K562 (cell line): ENCODE measurements at regions not wholly inside any gene's neighbourhood (a gene's known extent, or its start where the extent isn't known, plus 50 kb on each side); places are given as distances from the start of the nearest gene placed in this dataset.

Experiments
- ATAC-seq: fragments of 200-7000 bp; cut with Tn5 transposase; 3 replicates; pipeline ENCODE4 v1.9.1; 2020; ENCODE audit warnings: moderate library complexity
- BruUV-seq: library from RNA; stranded (reverse); fragments of 400-500 nt; replicated peaks from 2 replicates; lab custom pipeline; 2021; lab: Mats Ljungman, UMichigan
- CTCF ChIA-PET: fragments of 300-600 bp; formaldehyde crosslinking; extraction: SDS; loops from one replicate; lab custom pipeline; 2021; ENCODE audit warnings: low intra/inter-chr PET ratio; lab: Yijun Ruan, JAX
- POLR2A ChIA-PET: fragments of 300-600, 350-650 bp; sonication (Branson Sonifier 250); formaldehyde crosslinking; extraction: SDS; loops from one replicate; lab custom pipeline; 2021; ENCODE audit warnings: antibody characterized with exemption, inconsistent platforms; lab: Yijun Ruan, JAX
- DNase-seq, 4 experiments: peaks; one replicate each; pipeline versions ENCODE4 v3.0.0 to v3.0.0-alpha.2; 2011 to 2018; ENCODE audit warnings: low spot score in 3 of 4, mixed read lengths in 3 of 4; ENCODE audit errors: extremely low read depth in 1 of 4
- FAIRE-seq: peaks from 2 replicates; lab custom pipeline; 2011; peaks lifted over from hg19 to GRCh38; lab: Jason Lieb, UNC
- H2AFZ ChIP-seq: 2 replicates; pipeline ENCODE4 v1.6.0; 2011; ENCODE audit warnings: low read depth, low read length, control low read depth, inconsistent platforms
- H3K27ac ChIP-seq: fragments of 200-600 bp; 3 replicates; pipeline ENCODE4 v1.8.0; 2011; ENCODE audit warnings: low read depth, mild to moderate bottlenecking, control low read depth, inconsistent platforms, low read length, moderate library complexity, mixed read lengths; ENCODE audit errors: extremely low read depth
- H3K27me3 ChIP-seq, 2 experiments: fragments of 300-600 bp in 1 of 2; 2 replicates in 1 of 2; 3 replicates in 1 of 2; pipeline versions ENCODE4 v1.6.0 to v1.8.0; 2011; ENCODE audit warnings: inconsistent platforms in 2 of 2, low read length in 2 of 2, mild to moderate bottlenecking in 1 of 2, mixed read lengths in 1 of 2, moderate library complexity in 1 of 2; ENCODE audit not compliant: control insufficient read depth in 2 of 2, insufficient read depth in 2 of 2
- H3K36me3 ChIP-seq: fragments of 300-600 bp; 3 replicates; pipeline ENCODE4 v1.8.0; 2011; ENCODE audit warnings: mild to moderate bottlenecking, low read length, inconsistent platforms; ENCODE audit not compliant: control insufficient read depth, insufficient read depth
- H3K4me1 ChIP-seq, 2 experiments: fragments of 200-600 bp in 1 of 2; replicated peaks in 1 of 2; 2 replicates in 1 of 2; 3 replicates in 1 of 2; pipeline versions ENCODE4 v1.5.1 to v1.8.0; 2011; ENCODE audit warnings: inconsistent platforms in 2 of 2, low read length in 2 of 2, mild to moderate bottlenecking in 1 of 2, mixed read lengths in 1 of 2, moderate library complexity in 1 of 2; ENCODE audit not compliant: control insufficient read depth in 2 of 2, insufficient read depth in 2 of 2
- H3K4me2 ChIP-seq: 2 replicates; pipeline ENCODE4 v1.6.1; 2011; ENCODE audit warnings: low read length, control low read depth, inconsistent platforms, mixed read lengths; ENCODE audit not compliant: insufficient read depth
- H3K4me3 ChIP-seq: fragments of 200-600 bp; sonication (generic), shearing (Covaris generic); 2 replicates; pipeline ENCODE4 v1.5.1; 2016; ENCODE audit warnings: control low read depth, inconsistent platforms
- H3K79me2 ChIP-seq: fragments of 200-600 bp; 3 replicates; pipeline ENCODE4 v1.8.0; 2011; ENCODE audit warnings: low read length, inconsistent platforms; ENCODE audit not compliant: control insufficient read depth, insufficient read depth
- H3K9ac ChIP-seq, 2 experiments: 2 replicates each; pipeline versions ENCODE4 v1.6.0 to v1.6.1; 2011; ENCODE audit warnings: low read depth in 2 of 2, low read length in 2 of 2, control low read depth in 1 of 2, inconsistent platforms in 1 of 2, mild to moderate bottlenecking in 1 of 2, mixed read lengths in 1 of 2; ENCODE audit not compliant: insufficient read depth in 1 of 2
- H3K9me1 ChIP-seq: one replicate; pipeline ENCODE4 v1.6.0; 2011; ENCODE audit warnings: inconsistent platforms, mild to moderate bottlenecking, low read length, moderate library complexity; ENCODE audit not compliant: control insufficient read depth, insufficient read depth
- H3K9me3 ChIP-seq: replicated peaks from 2 replicates; pipeline ENCODE4 v1.5.1; 2011; ENCODE audit warnings: low read depth, low read length, inconsistent platforms; ENCODE audit not compliant: control insufficient read depth, insufficient read depth
- H4K20me1 ChIP-seq: replicated peaks from 2 replicates; pipeline ENCODE4 v1.6.1; 2011; ENCODE audit warnings: low read length, inconsistent platforms, mixed read lengths; ENCODE audit not compliant: control insufficient read depth, insufficient read depth
- BHLHE40 ChIP-seq: IDR thresholded peaks from 2 replicates; pipeline ENCODE4 v1.6.1; 2011; ENCODE audit warnings: low read length, improper control_type of control experiment
- CGGBP1 ChIP-seq: fragments of 250-450 bp; sonication (Bioruptor Pico); IDR thresholded peaks from 2 replicates; pipeline ENCODE4 v1.9.0; 2021; ENCODE audit warnings: mild to moderate bottlenecking
- KDM5B ChIP-seq: fragments of 200-600 bp; sonication (generic); IDR thresholded peaks from 2 replicates; pipeline ENCODE4 v1.6.1; 2012; ENCODE audit warnings: low read depth, mild to moderate bottlenecking, moderate library complexity, low read length, control low read depth, inconsistent platforms; ENCODE audit not compliant: insufficient replicate concordance
- MTA2 ChIP-seq: fragments of 450-650 bp; IDR thresholded peaks from 2 replicates; pipeline ENCODE4 v1.6.1; 2016; ENCODE audit warnings: low read depth
- POLR2AphosphoS2 ChIP-seq: IDR thresholded peaks from 2 replicates; pipeline ENCODE4 v1.6.1; 2012; ENCODE audit warnings: low read length, improper control_type of control experiment
- SFPQ ChIP-seq: fragments of 200-400 bp; formaldehyde crosslinking; IDR thresholded peaks from 2 replicates; pipeline ENCODE4 v1.6.1; 2017; ENCODE audit warnings: mild to moderate bottlenecking, low read depth, low read length, moderate library complexity
- SIN3A ChIP-seq, 2 experiments: fragments of 150-350 bp in 1 of 2; IDR thresholded peaks; 2 replicates each; pipeline ENCODE4 v1.6.1; 2011 to 2016; ENCODE audit warnings: borderline replicate concordance in 2 of 2, low read depth in 2 of 2, low read length in 2 of 2, mild to moderate bottlenecking in 2 of 2, moderate library complexity in 2 of 2; ENCODE audit not compliant: control insufficient read depth in 1 of 2
- TOE1 ChIP-seq, 2 experiments: fragments of 450-650 bp in 1 of 2; sonication (generic) in 1 of 2; formaldehyde crosslinking in 1 of 2; IDR thresholded peaks; 2 replicates each; pipeline versions ENCODE4 v1.7.1 to v1.8.0; 2016 to 2022; ENCODE audit warnings: borderline replicate concordance in 2 of 2, mild to moderate bottlenecking in 2 of 2, antibody characterized with exemption in 1 of 2, inconsistent platforms in 1 of 2, low read depth in 1 of 2, missing genetic modification reagents in 1 of 2, moderate library complexity in 1 of 2
- ZNF586 ChIP-seq: fragments of 450-650 bp; formaldehyde crosslinking; conservative IDR thresholded peaks from 2 replicates; pipeline ENCODE4 v1.4.0; 2020; ENCODE audit warnings: mild to moderate bottlenecking, moderate library complexity
- ZNF696 ChIP-seq: fragments of 250-450 bp; sonication (Bioruptor Pico); conservative IDR thresholded peaks from 2 replicates; pipeline ENCODE4 v1.4.0; 2020; ENCODE audit warnings: mild to moderate bottlenecking, moderate library complexity
- WGBS: fragments of 100-300 bp; shearing (Covaris generic); methylation state at CpG from one replicate; pipeline ENCODE4 v1.1.6; 2016; ENCODE audit warnings: low coverage, mixed read lengths; ENCODE audit not compliant: insufficient coverage; ENCODE audit errors: missing lambda C conversion rate; 5-methylcytosine and 5-hydroxymethylcytosine counted together
- in situ Hi-C: fragments of 300-500 bp; cut with MboI; formaldehyde crosslinking; loops from 4 replicates; pipeline ENCODE4 v1.15.0; 2018; ENCODE audit warnings: inconsistent platforms, mixed read lengths
- intact Hi-C: fragments of 100-400 bp; cut with micrococcal nuclease; formaldehyde crosslinking; loops from 2 replicates; pipeline ENCODE4 v1.14.2; 2022
- TF ChIP-seq, protein P1 (sequence below): fragments of 450-650 bp; IDR thresholded peaks from 2 replicates; pipeline ENCODE4 v1.6.1; 2017; ENCODE audit warnings: antibody characterized with exemption, mild to moderate bottlenecking

DNA sequence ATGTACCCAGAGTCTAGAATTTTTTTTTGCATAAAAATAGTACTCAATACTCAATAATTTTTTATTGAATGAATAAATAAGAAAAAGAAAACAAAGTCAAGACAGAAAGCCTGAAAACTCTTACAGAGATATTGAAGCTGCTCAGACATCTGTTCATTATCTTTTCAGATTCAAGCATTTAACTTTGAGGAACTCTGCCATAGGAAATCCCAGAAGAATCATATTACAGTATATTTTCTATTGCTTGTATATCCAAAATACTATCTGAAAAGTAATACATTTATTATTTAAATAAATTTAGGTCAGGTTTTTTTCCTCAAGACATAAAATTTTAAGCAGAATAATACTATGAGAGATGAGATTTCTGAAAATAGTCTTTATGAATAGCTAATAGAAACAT, 755.9 kb upstream of the ADGRL4 start (continued):
- TF ChIP-seq TOE1 (IDR thresholded peaks at IDR 0.05; ENCODE audit: borderline replicate concordance) (no peak), TOE1 (CRISPR knock-in tag; IDR thresholded peaks at IDR 0.05; ENCODE audit: borderline replicate concordance, low read depth) (no peak), BHLHE40 (no peak), SIN3A (IDR thresholded peaks at IDR 0.05; ENCODE audit: borderline replicate concordance in 2 of 2, control insufficient read depth in 1 of 2, low read depth in 2 of 2, low read length in 2 of 2) (no peak)

- intact Hi-C loops, result no loop called here
- Histone ChIP-seq H3K9me1 (no peaks in the 10 kb centered on the region), H3K9ac (no peak overlapping the region), H2AFZ (no peak overlapping the region), H3K36me3 (no peaks in the 10 kb centered on the region), H3K27ac (no peak overlapping the region), H3K4me1 (no peaks in the 10 kb centered on the region), H3K9me3 (no peaks in the 10 kb centered on the region), H3K79me2 (no peaks in the 10 kb centered on the region)
- FAIRE-seq, result no peak
- in situ Hi-C loops, result no loop called here
- 0% methylated on average over 1 of the region's 1 CpG for WGBS
- POLR2A ChIA-PET, result no interaction called here
- no peak for ATAC-seq
- TF ChIP-seq, protein P1, sequence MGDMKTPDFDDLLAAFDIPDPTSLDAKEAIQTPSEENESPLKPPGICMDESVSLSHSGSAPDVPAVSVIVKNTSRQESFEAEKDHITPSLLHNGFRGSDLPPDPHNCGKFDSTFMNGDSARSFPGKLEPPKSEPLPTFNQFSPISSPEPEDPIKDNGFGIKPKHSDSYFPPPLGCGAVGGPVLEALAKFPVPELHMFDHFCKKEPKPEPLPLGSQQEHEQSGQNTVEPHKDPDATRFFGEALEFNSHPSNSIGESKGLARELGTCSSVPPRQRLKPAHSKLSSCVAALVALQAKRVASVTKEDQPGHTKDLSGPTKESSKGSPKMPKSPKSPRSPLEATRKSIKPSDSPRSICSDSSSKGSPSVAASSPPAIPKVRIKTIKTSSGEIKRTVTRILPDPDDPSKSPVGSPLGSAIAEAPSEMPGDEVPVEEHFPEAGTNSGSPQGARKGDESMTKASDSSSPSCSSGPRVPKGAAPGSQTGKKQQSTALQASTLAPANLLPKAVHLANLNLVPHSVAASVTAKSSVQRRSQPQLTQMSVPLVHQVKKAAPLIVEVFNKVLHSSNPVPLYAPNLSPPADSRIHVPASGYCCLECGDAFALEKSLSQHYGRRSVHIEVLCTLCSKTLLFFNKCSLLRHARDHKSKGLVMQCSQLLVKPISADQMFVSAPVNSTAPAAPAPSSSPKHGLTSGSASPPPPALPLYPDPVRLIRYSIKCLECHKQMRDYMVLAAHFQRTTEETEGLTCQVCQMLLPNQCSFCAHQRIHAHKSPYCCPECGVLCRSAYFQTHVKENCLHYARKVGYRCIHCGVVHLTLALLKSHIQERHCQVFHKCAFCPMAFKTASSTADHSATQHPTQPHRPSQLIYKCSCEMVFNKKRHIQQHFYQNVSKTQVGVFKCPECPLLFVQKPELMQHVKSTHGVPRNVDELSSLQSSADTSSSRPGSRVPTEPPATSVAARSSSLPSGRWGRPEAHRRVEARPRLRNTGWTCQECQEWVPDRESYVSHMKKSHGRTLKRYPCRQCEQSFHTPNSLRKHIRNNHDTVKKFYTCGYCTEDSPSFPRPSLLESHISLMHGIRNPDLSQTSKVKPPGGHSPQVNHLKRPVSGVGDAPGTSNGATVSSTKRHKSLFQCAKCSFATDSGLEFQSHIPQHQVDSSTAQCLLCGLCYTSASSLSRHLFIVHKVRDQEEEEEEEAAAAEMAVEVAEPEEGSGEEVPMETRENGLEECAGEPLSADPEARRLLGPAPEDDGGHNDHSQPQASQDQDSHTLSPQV, result no peak
- no peak for TF ChIP-seq SFPQ
- no peak for TF ChIP-seq MTA2
- no peak for TF ChIP-seq CGGBP1 (CRISPR knock-in tag)
- TF ChIP-seq ZNF696 (CRISPR knock-in tag), result no peak
- TF ChIP-seq KDM5B, result no peak
- TF ChIP-seq POLR2AphosphoS2, result no peak
- no peak for TF ChIP-seq ZNF586
- TF ChIP-seq, all 486 proteins: peak for 0
- no peak overlapping the region for H3K4me3 ChIP-seq
- H3K4me2 ChIP-seq, result no peak overlapping the region
- no peaks in the 10 kb centered on the region for H4K20me1 ChIP-seq
- CTCF ChIA-PET, result no interaction called here
- BruUV-seq, result no TSS peak
- H3K27me3 ChIP-seq, result no peaks in the 10 kb centered on the region
- no peak for DNase-seq
Measured at GRCh38 chr1:79760531-79760930, 754.0 kb upstream of the ADGRL4 start.
